HCT116 (cell line): ENCODE measurements at regions not wholly inside any gene's neighbourhood (a gene's known extent, or its start where the extent isn't known, plus 50 kb on each side); places are given as distances from the start of the nearest gene placed in this dataset.
"Not testable (repeated sequence)": the region's sequence is repeated elsewhere in the genome, so short reads cannot be mapped to it uniquely, and the experiment has no call there.

Experiments used
- ATAC-seq: fragments of 200-7000 bp; cut with Tn5 transposase; 2 replicates; pipeline ENCODE4 v1.9.1; 2020; ENCODE audit warnings: mild to moderate bottlenecking, moderate library complexity
- BruUV-seq: library from RNA; stranded (reverse); fragments of 400-500 nt; replicated peaks from 2 replicates; lab custom pipeline; 2021; lab: Mats Ljungman, UMichigan
- CTCF ChIA-PET: fragments of 300-600 bp; sonication (Branson Sonifier 250); formaldehyde crosslinking; loops from one replicate; lab custom pipeline; 2021; ENCODE audit warnings: antibody characterized with exemption; lab: Charles Lee
- POLR2A ChIA-PET: fragments of 300-600, 350-600 bp; sonication (Branson Sonifier 250); formaldehyde crosslinking; loops from one replicate; lab custom pipeline; 2021; ENCODE audit warnings: antibody characterized with exemption; lab: Charles Lee
- RAD21 ChIA-PET, 2 experiments: fragments of 300-600 bp; sonication (Branson Sonifier 250); formaldehyde crosslinking; loops; one replicate each; lab custom pipeline; 2023; ENCODE audit warnings: low total read pairs in 2 of 2; ENCODE audit not compliant: uncharacterized antibody in 2 of 2, unreplicated experiment in 2 of 2, low non-redundant PET in 1 of 2; lab: Charles Lee
- DNase-seq: peaks from one replicate; pipeline ENCODE4 v3.0.0-alpha.2; 2010; ENCODE audit warnings: low read depth, low spot score
- H2AFZ ChIP-seq: fragments of 200-600 bp; shearing (Covaris generic), sonication (generic); 2 replicates; pipeline ENCODE4 v1.6.1; 2017; ENCODE audit warnings: low read depth, mixed run types, mixed read lengths, antibody characterized with exemption, low read length; ENCODE audit not compliant: poor library complexity, severe bottlenecking
- H3K27ac ChIP-seq: 2 replicates; pipeline ENCODE4 v1.5.1; 2012; ENCODE audit warnings: low read depth, low read length
- H3K27me3 ChIP-seq: fragments of 200-600 bp; sonication (generic); 2 replicates; pipeline ENCODE4 v1.6.1; 2016; ENCODE audit warnings: mixed run types, low read length, mixed read lengths; ENCODE audit not compliant: insufficient read depth
- H3K36me3 ChIP-seq, 2 experiments: fragments of 200-500 bp in 1 of 2; fragments of 200-600 bp in 1 of 2; sonication (Bioruptor generic) in 1 of 2; sonication (generic) in 1 of 2; 2 replicates each; pipeline versions ENCODE4 v1.5.1 to v1.6.1; 2014 to 2016; ENCODE audit warnings: low read length in 2 of 2, inconsistent platforms in 1 of 2, mixed read lengths in 1 of 2, mixed run types in 1 of 2; ENCODE audit not compliant: insufficient read depth in 2 of 2, control insufficient read depth in 1 of 2
- H3K4me1 ChIP-seq, 2 experiments: fragments of 200-600 bp in 1 of 2; sonication (generic) in 1 of 2; 2 replicates each; pipeline versions ENCODE4 v1.5.1 to v1.6.1; 2012 to 2017; ENCODE audit warnings: low read length in 2 of 2, inconsistent platforms in 1 of 2, mild to moderate bottlenecking in 1 of 2, mixed read lengths in 1 of 2, mixed run types in 1 of 2, moderate library complexity in 1 of 2; ENCODE audit not compliant: insufficient read depth in 2 of 2, control insufficient read depth in 1 of 2
- H3K4me2 ChIP-seq: fragments of 200-600 bp; sonication (generic); 2 replicates; pipeline ENCODE4 v1.6.1; 2017; ENCODE audit warnings: mixed run types, low read length, mixed read lengths
- H3K4me3 ChIP-seq, 2 experiments: fragments of 200-600 bp in 1 of 2; sonication (generic) in 1 of 2; replicated peaks in 1 of 2; 2 replicates each; pipeline ENCODE4 v1.5.1; 2011 to 2016; ENCODE audit warnings: low read length in 2 of 2, control low read depth in 1 of 2, low read depth in 1 of 2, mild to moderate bottlenecking in 1 of 2, mixed read lengths in 1 of 2, mixed run types in 1 of 2
- H3K79me2 ChIP-seq: fragments of 200-600 bp; sonication (generic); 2 replicates; pipeline ENCODE4 v1.6.1; 2017; ENCODE audit warnings: mild to moderate bottlenecking, mixed run types, low read length, moderate library complexity, mixed read lengths; ENCODE audit not compliant: insufficient read depth
- H3K9ac ChIP-seq: fragments of 200-600 bp; sonication (generic); 2 replicates; pipeline ENCODE4 v1.6.1; 2016; ENCODE audit warnings: low read length, mixed read lengths
- H3K9me2 ChIP-seq: fragments of 200-600 bp; sonication (generic), shearing (Covaris generic); 2 replicates; pipeline ENCODE4 v1.6.1; 2017; ENCODE audit warnings: mixed run types, mild to moderate bottlenecking, moderate library complexity; ENCODE audit not compliant: insufficient read depth
- H3K9me3 ChIP-seq, 2 experiments: fragments of 200-500 bp in 1 of 2; fragments of 200-600 bp in 1 of 2; sonication (Bioruptor generic) in 1 of 2; sonication (generic) in 1 of 2; 2 replicates each; pipeline ENCODE4 v1.6.1; 2014 to 2017; ENCODE audit warnings: low read length in 2 of 2, mixed read lengths in 2 of 2, inconsistent platforms in 1 of 2, low read depth in 1 of 2, mild to moderate bottlenecking in 1 of 2, mixed run types in 1 of 2, moderate library complexity in 1 of 2; ENCODE audit not compliant: control insufficient read depth in 1 of 2, insufficient read depth in 1 of 2
- H4K20me1 ChIP-seq: fragments of 200-600 bp; sonication (generic), shearing (Covaris generic); 2 replicates; pipeline ENCODE4 v1.6.1; 2017; ENCODE audit warnings: mixed run types, mild to moderate bottlenecking, moderate library complexity; ENCODE audit not compliant: insufficient read depth
- EGR1 ChIP-seq: IDR thresholded peaks from 2 replicates; pipeline ENCODE4 v1.6.1; 2012; ENCODE audit warnings: low read depth
- ELF1 ChIP-seq: IDR thresholded peaks from 2 replicates; pipeline ENCODE4 v1.6.1; 2012; ENCODE audit warnings: low read depth, borderline replicate concordance
- FOSL1 ChIP-seq: IDR thresholded peaks from 2 replicates; pipeline ENCODE4 v1.6.1; 2012; ENCODE audit warnings: low read depth
- POLR2AphosphoS5 ChIP-seq: IDR thresholded peaks from 2 replicates; pipeline ENCODE4 v1.6.1; 2011; ENCODE audit warnings: mild to moderate bottlenecking, low read depth, low read length, moderate library complexity
- RAD21 ChIP-seq: IDR thresholded peaks from 2 replicates; pipeline ENCODE4 v1.6.1; 2012; ENCODE audit warnings: low read depth, mild to moderate bottlenecking
- intact Hi-C: fragments of 100-400 bp; cut with micrococcal nuclease; formaldehyde crosslinking; loops from 2 replicates; pipeline ENCODE4 v1.10.0; 2022
- TF ChIP-seq, protein P1 (sequence below): IDR thresholded peaks from 2 replicates; pipeline ENCODE4 v1.6.1; 2012; ENCODE audit warnings: low read depth
- TF ChIP-seq, protein P2 (sequence below): IDR thresholded peaks from 2 replicates; pipeline ENCODE4 v1.6.1; 2012

DNA sequence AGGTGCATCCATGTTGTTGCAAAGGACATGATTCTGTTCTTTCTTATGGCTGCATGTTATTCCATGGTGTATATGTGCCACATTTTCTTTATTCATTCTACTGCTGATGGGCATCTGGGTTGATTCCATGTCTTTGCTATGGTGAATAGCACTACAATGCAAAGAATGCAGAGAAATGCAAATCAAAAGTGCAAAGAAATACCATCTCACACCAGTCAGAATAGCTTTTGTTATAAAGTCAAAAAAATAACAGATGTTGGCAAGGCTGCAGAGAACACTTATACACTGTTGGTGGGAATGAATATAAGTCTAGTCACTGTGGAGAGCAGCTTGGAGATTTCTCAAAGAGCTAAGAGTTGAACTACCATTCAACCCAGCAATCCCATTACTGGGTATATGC is 99.2 kb downstream of the DHRS2 start:
- intact Hi-C loops = no loop called here
- Histone ChIP-seq H3K4me3 (no peak overlapping the region), H4K20me1 (no peaks in the 10 kb centered on the region), H3K4me2 (no peak overlapping the region), H3K9ac (no peak overlapping the region), H3K4me1 (no peaks in the 10 kb centered on the region), H2AFZ (no peak overlapping the region), H3K9me2 (no peaks in the 10 kb centered on the region), H3K27ac (no peak overlapping the region), H3K27me3 (no peaks in the 10 kb centered on the region), H3K36me3 (no peaks in the 10 kb centered on the region), H3K9me3 (no peaks in the 10 kb centered on the region), H3K79me2 (no peaks in the 10 kb centered on the region)
- ATAC-seq (no peak), DNase-seq (no peak)
- BruUV-seq = no TSS peak
- no peak for TF ChIP-seq ELF1
- no peak for TF ChIP-seq RAD21
- TF ChIP-seq POLR2AphosphoS5 = no peak
- TF ChIP-seq, protein P1, sequence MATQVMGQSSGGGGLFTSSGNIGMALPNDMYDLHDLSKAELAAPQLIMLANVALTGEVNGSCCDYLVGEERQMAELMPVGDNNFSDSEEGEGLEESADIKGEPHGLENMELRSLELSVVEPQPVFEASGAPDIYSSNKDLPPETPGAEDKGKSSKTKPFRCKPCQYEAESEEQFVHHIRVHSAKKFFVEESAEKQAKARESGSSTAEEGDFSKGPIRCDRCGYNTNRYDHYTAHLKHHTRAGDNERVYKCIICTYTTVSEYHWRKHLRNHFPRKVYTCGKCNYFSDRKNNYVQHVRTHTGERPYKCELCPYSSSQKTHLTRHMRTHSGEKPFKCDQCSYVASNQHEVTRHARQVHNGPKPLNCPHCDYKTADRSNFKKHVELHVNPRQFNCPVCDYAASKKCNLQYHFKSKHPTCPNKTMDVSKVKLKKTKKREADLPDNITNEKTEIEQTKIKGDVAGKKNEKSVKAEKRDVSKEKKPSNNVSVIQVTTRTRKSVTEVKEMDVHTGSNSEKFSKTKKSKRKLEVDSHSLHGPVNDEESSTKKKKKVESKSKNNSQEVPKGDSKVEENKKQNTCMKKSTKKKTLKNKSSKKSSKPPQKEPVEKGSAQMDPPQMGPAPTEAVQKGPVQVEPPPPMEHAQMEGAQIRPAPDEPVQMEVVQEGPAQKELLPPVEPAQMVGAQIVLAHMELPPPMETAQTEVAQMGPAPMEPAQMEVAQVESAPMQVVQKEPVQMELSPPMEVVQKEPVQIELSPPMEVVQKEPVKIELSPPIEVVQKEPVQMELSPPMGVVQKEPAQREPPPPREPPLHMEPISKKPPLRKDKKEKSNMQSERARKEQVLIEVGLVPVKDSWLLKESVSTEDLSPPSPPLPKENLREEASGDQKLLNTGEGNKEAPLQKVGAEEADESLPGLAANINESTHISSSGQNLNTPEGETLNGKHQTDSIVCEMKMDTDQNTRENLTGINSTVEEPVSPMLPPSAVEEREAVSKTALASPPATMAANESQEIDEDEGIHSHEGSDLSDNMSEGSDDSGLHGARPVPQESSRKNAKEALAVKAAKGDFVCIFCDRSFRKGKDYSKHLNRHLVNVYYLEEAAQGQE = no peak
- TF ChIP-seq FOSL1 = no peak
- no peak for TF ChIP-seq EGR1
- TF ChIP-seq, protein P2, sequence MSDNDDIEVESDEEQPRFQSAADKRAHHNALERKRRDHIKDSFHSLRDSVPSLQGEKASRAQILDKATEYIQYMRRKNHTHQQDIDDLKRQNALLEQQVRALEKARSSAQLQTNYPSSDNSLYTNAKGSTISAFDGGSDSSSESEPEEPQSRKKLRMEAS = no peak
- ChIA-PET RAD21 (no interaction called here), POLR2A (no interaction called here), CTCF (no interaction called here)

DNA sequence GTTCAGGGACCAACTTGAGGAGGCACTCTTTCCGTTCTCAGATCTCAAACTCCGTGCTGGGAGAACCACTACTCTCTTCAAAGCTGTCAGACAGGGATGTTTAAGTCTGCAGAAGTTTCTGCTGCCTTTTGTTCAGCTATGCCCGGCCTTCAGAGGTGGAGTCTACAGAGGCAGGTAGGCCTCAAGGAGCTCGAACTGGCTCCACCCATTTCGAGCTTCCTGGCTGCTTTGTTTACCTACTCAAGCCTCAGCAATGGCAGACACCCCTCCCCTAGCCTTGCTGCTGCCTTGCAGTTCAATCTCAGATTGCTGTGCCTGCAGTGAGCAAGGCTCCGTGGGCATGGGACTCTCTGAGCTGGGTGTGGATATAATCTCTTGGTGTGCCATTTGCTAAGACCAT is 108.2 kb downstream of the DHRS2 start:
- POLR2A ChIA-PET, BruUV-seq, DNase-seq: not testable (repeated sequence)

More for the DNA sequence above, 108.2 kb downstream of the DHRS2 start:
- H3K9ac ChIP-seq, H4K20me1 ChIP-seq, ATAC-seq, H3K36me3 ChIP-seq, H3K27ac ChIP-seq, H3K4me2 ChIP-seq, H3K9me2 ChIP-seq, H2AFZ ChIP-seq, CTCF ChIA-PET, H3K79me2 ChIP-seq, H3K27me3 ChIP-seq, H3K4me1 ChIP-seq, RAD21 ChIA-PET, intact Hi-C loops, H3K4me3 ChIP-seq, H3K9me3 ChIP-seq: not testable (repeated sequence)
